Fibroblast of the aortic adventitia (primary cell): ENCODE measurements at regions not wholly inside any gene's neighbourhood (a gene's known extent, or its start where the extent isn't known, plus 50 kb on each side); places are given as distances from the start of the nearest gene placed in this dataset.

Experiments
- DNase-seq: peaks from one replicate; pipeline ENCODE4 v3.0.0-alpha.2; 2010; ENCODE audit warnings: low read depth
- H3K4me3 ChIP-seq: 2 replicates; pipeline ENCODE4 v1.5.1; 2011; ENCODE audit warnings: low read depth, mild to moderate bottlenecking, control low read depth, low read length, moderate library complexity
- CTCF ChIP-seq: IDR thresholded peaks from 2 replicates; pipeline ENCODE4 v1.5.1; 2011; ENCODE audit warnings: mild to moderate bottlenecking, low read length, control low read depth, inconsistent platforms; ENCODE audit not compliant: insufficient read depth

- TF ChIP-seq CTCF = no peak
- no peak overlapping the region for H3K4me3 ChIP-seq
- no peak for DNase-seq
Measured at GRCh38 chr5:175365866-175366265, 78.1 kb downstream of the DRD1 start.

GRCh38 chr5:175363300-175363699 lies 80.7 kb downstream of the DRD1 start:
- DNase-seq = no peak
- no peak for TF ChIP-seq CTCF
- H3K4me3 ChIP-seq = no peak overlapping the region

- no peak for DNase-seq
- TF ChIP-seq CTCF = no peak
Measured at GRCh38 chr5:175357995-175358394, 86.0 kb downstream of the DRD1 start.

GRCh38 chr5:175356428-175356827 lies 87.6 kb downstream of the DRD1 start:
- no peak overlapping the region for H3K4me3 ChIP-seq
- TF ChIP-seq CTCF = no peak
- DNase-seq = no peak

More at GRCh38 chr5:175357995-175358394, 86.0 kb downstream of the DRD1 start:
- no peak overlapping the region for H3K4me3 ChIP-seq

GRCh38 chr5:175354964-175355363 lies 89.0 kb downstream of the DRD1 start:
- no peak for DNase-seq
- H3K4me3 ChIP-seq = no peak overlapping the region
- TF ChIP-seq CTCF = no peak

- no peak for TF ChIP-seq CTCF
- DNase-seq = peak; percentile 44
- no peak overlapping the region for H3K4me3 ChIP-seq
Measured at GRCh38 chr5:175353926-175354325, 90.1 kb downstream of the DRD1 start.

- no peak for DNase-seq
- no peak overlapping the region for H3K4me3 ChIP-seq
- no peak for TF ChIP-seq CTCF
Measured at GRCh38 chr5:175351897-175352590, 91.9 kb downstream of the DRD1 start.
